Posterior vena cava (tissue), 2 donors: ENCODE measurements at regions not wholly inside any gene's neighbourhood (a gene's known extent, or its start where the extent isn't known, plus 50 kb on each side); places are given as distances from the start of the nearest gene placed in this dataset.

Experiments used
- DNase-seq: peaks from one replicate; pipeline ENCODE4 v3.0.0-alpha.2; 2020; ENCODE audit warnings: low spot score
- intact Hi-C, 2 donors: fragments of 100-400 bp; cut with DNase I; formaldehyde crosslinking; loops; one replicate each; pipeline versions ENCODE4 v1.14.1 to v1.14.2; 2022 to 2023
- donor health status: DM: yes; HTN: yes; CAD: no.
- donor health status: DM: yes; HTN: yes; CAD: no.

DNA sequence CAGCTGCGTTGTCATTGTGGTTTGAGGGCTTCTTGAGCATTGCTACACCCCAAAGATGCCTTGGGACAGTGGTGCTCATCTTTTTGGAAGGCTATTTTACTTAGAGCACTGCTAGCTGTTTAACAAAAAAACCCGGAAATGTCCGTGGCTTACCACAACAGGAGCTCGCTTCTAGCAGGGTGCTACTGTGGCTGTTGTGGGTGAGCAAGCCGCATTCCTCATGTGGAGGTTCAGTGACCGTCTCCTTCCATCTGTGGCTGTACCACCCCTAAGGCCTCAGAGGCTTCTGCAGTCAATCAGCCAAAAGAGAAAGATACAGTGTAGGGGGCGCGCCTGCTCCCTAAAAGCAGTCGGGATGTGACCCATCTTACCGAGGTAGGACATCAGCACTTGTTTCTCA is 1004.2 kb downstream of the UQCRFS1 start:
- intact Hi-C loops = no loop called here
- DNase-seq = no peak

DNA sequence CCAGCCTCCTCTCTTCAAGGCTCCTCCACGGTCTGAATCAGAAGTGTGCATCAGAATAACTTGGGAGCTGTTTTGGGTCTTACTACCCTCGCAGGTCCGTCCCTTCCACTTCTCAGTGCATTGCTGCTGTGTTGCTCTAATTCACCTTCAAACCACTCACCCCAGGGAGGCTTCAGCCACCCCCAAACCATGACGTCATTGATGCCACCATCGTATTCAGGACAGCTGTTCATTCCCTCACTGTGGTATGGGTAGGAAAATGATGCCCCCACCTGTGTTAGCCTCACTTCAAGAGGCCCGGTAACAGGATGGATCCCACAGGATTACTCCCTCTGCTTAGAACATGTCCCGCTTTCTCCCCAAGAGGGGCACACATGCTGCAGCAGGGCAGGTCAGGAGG is 1005.7 kb downstream of the UQCRFS1 start:
- intact Hi-C loops = no loop called here
- no peak for DNase-seq

DNA sequence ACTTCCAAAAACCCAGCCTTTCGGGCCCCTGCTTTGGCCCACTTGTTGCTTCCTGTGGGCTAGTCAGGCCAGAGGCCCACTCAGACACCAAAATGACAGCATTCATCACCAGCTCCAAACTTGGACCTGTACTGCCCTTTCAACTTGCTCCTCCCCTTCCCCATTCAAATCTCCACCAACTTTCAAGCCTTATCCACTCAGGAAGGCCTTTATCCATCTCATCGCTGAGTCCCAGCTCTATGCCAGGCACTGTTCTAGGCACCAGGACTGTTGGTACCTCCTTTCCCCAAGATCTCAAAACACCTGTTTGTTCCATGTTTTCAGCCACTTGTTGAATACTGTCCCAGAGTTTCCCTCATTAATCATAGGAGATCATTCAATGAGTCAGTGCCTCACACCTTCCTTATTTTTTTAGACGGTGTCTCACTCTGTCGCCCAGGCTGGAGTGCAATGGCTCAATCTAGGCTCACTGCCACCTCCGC is 1011.4 kb downstream of the UQCRFS1 start:
- DNase-seq = no peak
- intact Hi-C loops = no loop called here

DNA sequence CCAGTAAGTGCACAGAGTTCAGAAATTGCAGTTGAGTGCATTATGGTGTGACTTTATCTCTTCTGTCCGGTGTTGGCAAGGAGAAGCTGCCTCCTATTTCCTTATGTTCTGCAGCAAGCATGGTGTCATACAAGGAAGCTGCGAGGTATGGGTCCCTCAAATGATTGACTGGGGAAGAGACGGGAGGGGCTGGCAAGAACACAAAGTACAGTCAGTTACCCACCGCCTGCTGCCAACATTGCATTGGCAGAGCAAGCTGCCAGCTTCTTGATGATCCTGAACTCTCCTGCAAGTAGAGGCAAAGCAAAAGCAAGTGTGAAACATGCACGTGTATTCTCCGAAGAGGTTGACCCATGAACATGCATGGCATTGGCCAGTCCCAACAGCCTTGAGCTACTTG is 1013.6 kb downstream of the UQCRFS1 start:
- intact Hi-C loops = no loop called here
- DNase-seq = no peak

DNA sequence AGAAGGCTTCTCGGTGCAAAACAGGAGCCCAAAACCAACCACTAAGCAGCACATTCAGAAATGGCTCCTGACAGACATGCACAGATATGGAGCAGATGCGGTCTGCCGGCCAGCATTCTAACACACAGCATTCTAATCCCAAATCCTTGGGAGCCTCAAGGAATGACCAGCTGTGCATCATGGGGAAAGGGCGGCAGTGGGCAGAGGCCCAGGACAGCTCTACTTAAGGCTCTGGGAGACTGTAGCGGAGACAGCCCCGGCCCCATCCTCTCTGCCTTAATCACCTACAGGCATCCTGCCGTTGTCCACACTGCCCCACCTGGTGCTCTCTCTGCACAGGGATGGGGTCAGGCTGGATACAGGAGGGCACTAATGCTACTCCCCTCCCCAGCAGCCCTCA is 1016.0 kb downstream of the UQCRFS1 start:
- no peak for DNase-seq
- intact Hi-C loops = no loop called here

DNA sequence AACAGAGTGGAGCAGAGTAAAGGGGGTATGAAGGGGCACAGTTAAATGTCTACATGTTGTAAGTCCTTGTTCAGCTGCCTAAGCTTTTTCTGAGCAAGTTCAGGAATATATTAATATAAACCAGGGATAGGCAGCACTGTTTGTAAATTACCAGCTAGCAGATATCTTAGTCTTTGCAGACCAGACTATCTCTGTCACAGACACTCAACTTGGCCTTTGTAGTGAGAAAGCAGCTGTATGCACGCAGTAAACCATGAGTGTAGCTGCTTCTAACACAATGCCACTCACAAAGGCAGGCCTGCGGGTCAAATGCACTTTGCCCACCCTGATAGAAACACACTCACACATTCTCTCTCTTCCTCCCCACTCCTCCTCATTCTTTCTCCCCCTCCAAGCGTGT is 1016.9 kb downstream of the UQCRFS1 start:
- no peak for DNase-seq
- intact Hi-C loops = no loop called here

DNA sequence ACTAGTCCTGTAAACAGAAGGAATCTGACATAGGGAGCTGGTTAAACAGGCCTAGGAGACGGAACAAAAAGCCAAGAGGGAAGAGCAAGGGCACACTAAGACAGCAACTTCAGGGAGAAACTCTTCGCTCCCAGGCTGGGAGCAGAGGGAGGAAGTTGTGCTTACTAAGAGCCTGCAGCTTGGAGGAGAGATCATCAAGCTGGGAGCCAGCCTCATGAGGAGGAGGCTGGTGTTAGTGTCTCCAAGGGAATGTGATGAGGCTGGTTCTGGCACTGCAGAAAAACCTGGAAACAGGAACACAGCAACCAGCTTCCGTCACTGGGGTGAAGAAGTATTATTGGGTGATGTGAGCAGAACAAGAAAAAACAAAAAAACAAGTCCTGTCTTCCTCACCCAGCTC is 1027.3 kb downstream of the UQCRFS1 start:
- DNase-seq = no peak
- intact Hi-C loops = no loop called here

DNA sequence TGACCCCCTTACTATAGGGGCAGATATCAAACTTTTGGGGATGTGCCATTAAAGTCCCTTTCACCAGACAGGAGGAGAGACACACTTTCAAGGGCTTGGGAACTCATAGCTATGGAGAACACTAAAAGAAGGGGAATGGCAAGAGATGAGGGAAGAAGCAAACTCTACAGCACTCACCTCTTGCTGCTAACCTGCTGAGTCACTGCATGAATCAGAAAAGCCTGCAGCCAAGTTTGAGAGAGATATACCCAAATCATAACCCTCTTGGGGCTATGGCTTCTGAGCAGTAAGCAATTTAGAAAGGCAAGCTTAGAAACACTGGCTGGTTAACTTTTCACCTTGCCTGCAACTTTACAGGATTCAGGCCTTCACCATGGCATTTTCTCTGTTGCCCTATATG is 1028.0 kb downstream of the UQCRFS1 start:
- DNase-seq = no peak
- intact Hi-C loops = no loop called here

DNA sequence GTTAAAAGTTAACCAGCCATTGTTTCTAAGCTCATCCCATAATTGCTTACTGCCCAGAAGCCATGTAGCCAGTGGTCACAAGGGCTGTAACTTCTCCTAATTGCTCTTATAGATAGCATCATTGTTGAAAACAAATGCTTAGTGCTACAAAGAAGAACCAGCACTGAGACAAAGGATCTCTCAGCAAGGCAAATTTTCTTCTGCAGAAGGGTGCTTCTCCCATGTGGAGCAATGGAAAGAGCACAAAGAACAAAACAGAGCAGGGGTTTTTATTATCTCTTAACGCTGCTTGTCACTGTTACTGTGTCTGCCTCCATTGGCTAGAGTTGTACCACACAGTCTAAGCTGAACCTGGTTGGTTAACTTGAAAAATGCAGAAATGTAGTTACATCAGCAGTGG is 1036.8 kb downstream of the UQCRFS1 start:
- DNase-seq = no peak
- intact Hi-C loops = no loop called here

DNA sequence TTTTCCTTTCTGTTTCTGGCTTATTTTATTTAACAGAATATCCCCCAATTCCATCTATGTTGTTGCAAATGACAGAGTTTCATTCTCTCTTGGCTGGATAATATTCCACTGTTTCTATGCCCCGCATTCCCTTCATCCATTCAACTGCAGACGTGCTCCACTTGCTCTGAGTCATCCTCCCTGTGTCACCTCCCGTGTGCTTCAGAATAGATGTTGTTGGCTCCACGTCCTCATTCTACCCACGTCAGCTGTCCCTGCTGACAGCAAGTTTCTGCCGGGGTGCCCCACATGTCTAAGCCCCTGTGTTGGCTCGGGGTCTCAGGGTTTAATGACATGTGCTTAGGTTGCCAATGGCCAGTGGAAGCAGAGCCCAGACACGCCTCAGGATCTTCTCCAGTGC is 1041.0 kb downstream of the UQCRFS1 start:
- no peak for DNase-seq
- intact Hi-C loops = no loop called here

DNA sequence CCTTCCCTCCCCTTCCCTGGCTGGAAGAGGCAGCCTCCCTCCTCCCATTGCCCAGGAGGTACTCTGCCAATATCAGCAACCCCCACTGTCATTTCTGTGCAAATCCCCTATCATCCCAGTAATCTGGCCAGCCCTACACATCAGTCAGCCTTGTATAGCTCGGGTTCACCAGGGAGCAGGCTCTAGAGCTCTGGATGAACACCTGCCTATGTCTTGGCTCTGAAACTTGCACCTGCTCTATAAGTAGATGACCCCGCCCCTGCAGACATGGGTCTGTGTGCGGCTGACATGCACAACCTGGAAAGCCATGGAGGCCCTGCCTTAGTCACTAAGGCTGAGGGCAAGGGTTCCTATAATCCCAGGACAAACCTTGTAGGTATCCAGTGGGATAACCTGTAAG is 1042.9 kb downstream of the UQCRFS1 start:
- intact Hi-C loops = no loop called here
- DNase-seq = no peak

DNA sequence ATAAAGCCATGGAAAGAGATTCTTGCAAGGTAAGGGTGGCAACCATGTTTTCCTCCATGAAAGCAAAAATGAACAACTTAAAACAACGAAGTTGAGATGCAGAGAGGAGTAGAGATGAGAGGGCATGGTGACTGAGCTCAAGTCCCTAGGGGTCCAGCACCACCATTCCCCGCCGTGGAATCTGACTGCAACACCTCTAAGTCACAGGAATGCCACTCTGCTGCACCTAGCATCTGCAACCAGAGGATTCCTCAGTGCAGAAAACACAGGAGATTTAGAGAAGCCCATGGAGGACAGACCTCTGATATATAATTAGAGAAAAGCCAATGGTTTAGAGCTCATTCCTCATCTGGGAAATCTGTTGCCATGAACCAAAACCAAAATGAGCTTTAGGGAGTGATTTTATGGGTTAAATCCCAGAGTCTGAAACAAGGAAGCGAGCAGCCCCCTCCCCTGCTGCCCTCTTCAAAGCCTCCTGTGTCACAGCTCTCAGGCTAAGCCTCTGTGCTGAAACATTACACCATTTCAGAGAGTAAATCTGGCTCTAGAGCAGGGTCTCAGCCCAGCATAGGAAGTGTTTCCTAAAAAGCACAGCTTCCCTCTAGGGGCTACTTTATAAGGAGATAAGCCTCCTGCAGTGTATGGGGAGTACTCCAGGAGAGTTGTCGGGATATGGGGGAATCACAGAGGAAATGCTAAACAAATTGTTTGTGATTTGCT is 1043.6 kb downstream of the UQCRFS1 start:
- DNase-seq = no peak
- intact Hi-C loops = loop anchor here in 1 of 2 donors (2.0 kb wide), 1 partner anchor 61 kb away; no protein-coding TSS in a partner anchor

DNA sequence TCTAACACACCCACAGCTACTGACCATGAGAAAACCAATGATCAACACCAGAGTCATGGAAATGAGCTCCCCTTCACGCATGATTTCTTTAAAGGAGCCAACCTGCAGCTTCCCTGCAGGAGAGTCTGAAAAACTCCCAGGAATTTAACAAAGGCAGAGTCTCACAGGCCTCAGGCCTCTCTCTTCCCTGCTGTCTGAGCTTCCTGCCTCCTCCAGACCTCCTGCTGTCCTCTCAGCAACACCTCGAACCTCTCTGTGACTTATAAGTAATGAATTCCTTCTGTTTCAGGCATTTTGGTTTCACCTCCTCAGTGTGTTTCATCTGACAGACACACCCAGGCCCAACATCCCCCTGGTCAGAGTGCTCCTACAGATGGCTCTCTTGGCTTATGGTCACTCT is 1044.4 kb downstream of the UQCRFS1 start:
- intact Hi-C loops = loop anchor here in 1 of 2 donors (2.0 kb wide), 1 partner anchor 60 kb away; no protein-coding TSS in a partner anchor
- DNase-seq = no peak

DNA sequence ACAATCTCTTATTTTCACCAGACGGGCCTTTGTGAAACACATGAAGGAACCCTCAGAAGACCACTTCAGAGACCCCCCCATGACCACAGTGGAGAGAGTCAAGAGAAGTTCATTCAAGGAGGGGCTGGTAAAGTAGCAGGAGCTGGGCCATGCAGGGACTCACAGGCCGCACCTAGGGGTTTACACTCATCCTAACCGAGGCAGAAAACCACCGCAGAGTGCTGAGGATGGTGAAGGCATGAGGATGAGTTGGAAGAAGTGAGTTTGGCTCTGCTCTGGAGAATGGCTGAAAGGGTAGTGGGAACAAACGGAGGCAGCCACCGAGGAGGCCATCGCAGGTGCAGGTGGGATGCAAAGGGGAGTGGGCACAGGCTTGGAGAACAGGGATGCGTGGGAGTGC is 1046.9 kb downstream of the UQCRFS1 start:
- intact Hi-C loops = no loop called here
- DNase-seq = no peak

DNA sequence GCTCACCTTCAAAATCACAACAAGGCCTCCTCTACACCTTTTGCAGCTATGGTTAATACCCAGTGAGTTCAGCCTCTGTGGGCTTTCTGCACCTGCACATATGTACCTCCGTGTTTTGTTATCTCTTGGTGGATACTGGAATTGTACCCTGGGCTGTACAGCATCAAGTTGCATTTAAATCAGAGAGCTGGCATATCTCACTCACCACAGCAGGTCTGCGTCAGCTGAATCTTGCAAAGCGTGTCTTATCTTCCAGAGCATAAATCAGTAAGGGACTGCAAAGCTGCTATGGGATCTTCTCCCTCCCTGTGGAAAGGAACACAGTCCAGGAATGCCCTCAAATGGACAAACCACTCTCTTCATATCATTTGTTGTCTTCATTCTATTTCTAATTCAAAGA is 1048.7 kb downstream of the UQCRFS1 start:
- no peak for DNase-seq
- intact Hi-C loops = no loop called here

DNA sequence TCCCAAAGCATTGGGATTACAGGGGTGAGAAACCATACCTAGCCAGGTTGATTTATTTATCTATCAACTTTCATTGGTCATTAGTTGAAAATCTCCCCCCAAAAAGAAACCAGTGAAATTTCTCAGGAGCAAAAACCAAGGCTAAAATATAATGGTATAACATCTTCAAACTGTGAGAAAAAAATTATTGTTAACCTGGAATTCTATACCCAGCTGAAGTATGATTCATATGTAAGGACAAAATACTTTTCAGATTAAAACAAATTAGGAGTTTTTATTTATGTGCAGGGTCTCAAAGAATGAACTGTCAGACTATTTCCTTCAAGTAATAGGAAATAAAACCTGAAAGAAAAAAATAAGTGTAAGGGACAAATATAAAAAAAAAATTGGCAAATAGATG is 1053.9 kb downstream of the UQCRFS1 start:
- no peak for DNase-seq
- intact Hi-C loops = no loop called here

DNA sequence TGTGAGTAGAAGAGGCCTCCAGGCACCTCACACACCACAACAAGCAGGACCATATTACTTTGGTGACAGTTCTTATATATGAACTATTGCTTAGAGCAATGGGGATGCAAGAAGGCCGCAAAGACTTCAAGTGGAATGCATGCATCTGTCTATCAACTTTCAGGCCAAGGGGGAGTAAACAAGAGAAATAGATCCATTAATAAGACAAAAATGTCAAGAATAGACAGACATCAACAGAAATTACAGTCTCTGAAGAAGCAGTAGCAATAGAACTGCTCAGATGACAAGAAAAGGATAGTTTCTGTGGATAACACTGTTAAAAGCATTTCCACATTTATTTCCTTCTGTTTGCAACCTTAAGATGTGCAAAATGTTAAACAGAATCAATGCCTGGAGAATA is 1057.7 kb downstream of the UQCRFS1 start:
- intact Hi-C loops = no loop called here
- DNase-seq = no peak

DNA sequence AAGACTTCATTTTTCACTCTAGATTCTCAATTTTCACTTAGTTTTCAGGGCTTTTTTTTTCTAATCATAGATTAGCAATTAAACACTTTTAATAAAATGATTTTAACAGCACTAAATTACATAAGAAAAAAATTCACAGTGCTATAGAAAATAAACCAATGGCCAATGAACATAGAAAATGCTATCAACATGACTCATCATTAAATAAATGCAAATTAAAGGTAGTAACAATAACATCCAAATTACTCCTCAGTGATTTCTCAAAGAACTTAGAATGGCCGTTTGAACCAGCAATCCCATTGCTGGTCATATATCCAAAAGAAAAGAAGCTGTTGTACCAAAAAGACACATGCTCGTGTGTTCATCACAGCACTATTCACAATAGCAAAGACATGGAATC is 1058.9 kb downstream of the UQCRFS1 start:
- intact Hi-C loops = loop anchor here in 1 of 2 donors (5.0 kb wide), 1 partner anchor 733 kb away; no protein-coding TSS in a partner anchor

DNA sequence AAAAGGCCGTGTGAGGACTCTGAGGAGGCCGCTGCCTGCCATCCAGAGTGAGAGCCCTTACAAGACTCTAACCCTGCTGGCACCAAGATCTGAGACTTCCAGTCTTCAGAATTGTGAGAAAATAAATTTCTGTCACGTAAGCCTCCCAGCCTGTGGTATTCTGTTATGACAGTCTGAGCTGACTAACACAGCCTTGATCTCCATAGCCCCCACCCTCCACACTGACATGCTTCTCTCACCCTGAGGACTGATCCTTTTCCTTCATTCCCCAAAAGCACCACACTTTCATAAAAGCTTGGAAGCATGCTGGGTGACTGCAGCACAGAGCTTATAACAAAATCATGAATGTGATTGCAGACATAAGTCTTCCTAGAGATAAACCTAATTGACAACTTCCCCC is 1059.8 kb downstream of the UQCRFS1 start:
- no peak for DNase-seq
- intact Hi-C loops = loop anchor here in 1 of 2 donors (5.0 kb wide), 1 partner anchor 734 kb away; no protein-coding TSS in a partner anchor

More for the DNA sequence above, 1058.9 kb downstream of the UQCRFS1 start:
- no peak for DNase-seq

DNA sequence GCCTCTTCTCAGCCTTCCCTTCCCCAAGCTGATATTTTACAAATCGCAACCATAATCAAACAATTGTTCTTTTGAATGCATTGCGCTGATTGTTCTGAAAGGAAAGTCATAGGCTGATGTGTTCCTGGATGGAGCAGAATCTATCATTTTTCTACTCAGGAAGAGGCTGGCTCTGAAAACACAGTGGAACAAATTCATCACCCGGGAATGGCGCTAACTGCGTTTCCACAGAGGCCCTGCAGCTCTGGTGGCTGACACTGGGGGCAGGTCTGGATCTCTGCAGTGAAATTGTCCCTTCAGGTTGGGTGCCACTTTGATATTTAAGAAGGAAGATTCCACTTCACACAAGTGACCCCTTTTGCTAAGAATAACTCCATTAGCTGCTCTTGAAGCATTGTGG is 1060.8 kb downstream of the UQCRFS1 start:
- no peak for DNase-seq
- intact Hi-C loops = loop anchor here in 1 of 2 donors (5.0 kb wide), 1 partner anchor 735 kb away; no protein-coding TSS in a partner anchor

DNA sequence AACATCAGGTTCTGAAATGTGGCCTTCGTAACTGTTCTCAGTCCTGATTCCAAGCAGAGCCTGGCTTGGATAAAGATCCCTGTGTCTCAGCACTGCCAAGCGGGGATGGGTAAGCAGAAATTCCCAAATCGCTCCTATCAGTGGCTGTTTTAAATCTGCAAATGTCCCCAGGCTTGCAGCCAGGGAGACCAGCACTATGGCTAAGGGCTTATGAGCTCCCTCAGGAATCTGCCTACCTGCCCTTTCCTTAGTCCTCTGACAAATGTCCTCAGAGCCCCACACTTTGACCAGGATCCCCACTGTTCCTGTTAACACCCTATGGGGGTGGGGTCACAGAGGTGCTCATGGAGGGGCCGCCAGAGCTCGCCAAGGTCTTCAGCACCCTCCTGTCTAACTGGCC is 1062.8 kb downstream of the UQCRFS1 start:
- no peak for DNase-seq
- intact Hi-C loops = loop anchor here in 1 of 2 donors (5.0 kb wide), 1 partner anchor 737 kb away; no protein-coding TSS in a partner anchor
